LNCAP (cell line): ENCODE measurements at regions not wholly inside any gene's neighbourhood (a gene's known extent, or its start where the extent isn't known, plus 50 kb on each side); places are given as distances from the start of the nearest gene placed in this dataset.

Experiments
- TF ChIP-seq, protein P1 (sequence below): fragments of 450-650 bp; IDR thresholded peaks from 2 replicates; pipeline ENCODE4 v1.5.1; 2017; ENCODE audit warnings: mild to moderate bottlenecking

DNA sequence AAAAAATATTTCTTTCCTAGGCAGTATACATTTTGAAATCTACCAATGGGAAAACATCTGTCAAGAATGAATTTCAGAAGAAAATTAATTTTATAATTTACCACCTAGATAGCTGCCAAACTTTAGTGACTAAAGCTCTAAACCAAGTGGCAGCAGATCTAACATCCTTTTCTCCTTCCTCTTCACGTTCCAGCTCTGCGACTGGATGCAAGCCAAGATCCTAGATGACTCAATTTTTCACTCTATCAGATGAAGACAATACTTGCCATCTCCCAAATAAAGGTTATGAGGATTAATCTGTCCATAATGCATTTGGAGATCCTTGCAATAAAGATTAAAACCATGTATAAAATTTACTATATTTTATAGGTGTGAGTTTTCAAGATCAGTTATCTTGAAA is 66.7 kb upstream of the MIR17HG start:
- TF ChIP-seq, protein P1, sequence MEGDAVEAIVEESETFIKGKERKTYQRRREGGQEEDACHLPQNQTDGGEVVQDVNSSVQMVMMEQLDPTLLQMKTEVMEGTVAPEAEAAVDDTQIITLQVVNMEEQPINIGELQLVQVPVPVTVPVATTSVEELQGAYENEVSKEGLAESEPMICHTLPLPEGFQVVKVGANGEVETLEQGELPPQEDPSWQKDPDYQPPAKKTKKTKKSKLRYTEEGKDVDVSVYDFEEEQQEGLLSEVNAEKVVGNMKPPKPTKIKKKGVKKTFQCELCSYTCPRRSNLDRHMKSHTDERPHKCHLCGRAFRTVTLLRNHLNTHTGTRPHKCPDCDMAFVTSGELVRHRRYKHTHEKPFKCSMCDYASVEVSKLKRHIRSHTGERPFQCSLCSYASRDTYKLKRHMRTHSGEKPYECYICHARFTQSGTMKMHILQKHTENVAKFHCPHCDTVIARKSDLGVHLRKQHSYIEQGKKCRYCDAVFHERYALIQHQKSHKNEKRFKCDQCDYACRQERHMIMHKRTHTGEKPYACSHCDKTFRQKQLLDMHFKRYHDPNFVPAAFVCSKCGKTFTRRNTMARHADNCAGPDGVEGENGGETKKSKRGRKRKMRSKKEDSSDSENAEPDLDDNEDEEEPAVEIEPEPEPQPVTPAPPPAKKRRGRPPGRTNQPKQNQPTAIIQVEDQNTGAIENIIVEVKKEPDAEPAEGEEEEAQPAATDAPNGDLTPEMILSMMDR: no peak

DNA sequence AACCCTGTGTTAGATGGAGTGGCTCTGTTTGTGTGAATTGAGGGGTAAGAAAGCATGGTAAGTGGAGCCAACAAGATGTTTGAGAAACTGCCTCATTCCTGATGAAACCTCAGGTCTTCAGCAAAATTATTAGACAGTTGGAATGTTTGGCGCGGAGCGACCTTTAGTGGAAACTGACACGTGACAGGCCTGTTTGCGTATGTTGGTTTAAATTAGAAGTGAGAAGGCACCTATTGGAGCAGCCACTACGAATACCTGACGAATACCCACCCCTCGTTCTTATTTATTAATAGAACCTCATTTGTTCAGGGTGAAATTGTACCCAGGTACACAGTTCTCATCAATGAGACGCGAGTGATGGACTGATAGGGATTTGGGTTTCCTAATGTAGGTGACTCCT is 63.2 kb upstream of the MIR17HG start:
- TF ChIP-seq, protein P1: no peak

DNA sequence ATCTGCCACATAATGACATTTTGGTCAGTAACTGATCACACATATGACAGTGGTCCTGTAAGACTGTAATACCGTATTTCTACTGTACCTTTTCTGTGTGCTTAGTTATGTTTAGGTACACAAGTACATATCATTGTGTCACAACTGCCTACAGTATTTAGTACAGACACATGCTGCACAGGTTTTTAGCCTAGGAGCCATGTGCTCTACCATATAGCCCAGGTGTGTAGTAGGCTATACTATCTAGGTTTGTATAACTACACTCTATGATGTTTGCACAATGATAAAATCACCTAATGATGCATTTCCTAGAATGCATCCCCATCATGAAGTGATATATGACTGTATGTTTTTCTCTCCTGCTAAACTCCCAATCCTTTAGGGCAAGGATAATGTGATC is 61.2 kb upstream of the MIR17HG start:
- TF ChIP-seq, protein P1: no peak

DNA sequence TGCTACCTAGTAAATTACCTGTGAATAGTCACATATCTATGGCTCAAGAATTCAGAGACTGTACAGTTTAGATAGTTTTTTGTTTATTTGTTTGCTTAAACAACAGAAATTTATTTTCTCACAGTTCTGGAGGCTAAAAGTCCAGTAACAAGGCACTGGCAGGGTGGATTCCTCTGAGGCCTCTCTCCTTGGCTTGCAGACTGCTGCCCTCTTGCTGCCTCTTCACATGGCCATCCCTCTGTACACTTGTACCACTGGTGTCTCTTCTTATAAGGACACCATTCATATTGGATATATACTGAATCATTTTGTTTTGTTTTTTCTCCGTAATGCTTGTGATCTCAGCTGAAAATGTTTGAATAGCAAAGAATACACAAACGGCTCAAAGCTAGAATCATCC is 56.4 kb upstream of the MIR17HG start:
- TF ChIP-seq, protein P1: no peak

DNA sequence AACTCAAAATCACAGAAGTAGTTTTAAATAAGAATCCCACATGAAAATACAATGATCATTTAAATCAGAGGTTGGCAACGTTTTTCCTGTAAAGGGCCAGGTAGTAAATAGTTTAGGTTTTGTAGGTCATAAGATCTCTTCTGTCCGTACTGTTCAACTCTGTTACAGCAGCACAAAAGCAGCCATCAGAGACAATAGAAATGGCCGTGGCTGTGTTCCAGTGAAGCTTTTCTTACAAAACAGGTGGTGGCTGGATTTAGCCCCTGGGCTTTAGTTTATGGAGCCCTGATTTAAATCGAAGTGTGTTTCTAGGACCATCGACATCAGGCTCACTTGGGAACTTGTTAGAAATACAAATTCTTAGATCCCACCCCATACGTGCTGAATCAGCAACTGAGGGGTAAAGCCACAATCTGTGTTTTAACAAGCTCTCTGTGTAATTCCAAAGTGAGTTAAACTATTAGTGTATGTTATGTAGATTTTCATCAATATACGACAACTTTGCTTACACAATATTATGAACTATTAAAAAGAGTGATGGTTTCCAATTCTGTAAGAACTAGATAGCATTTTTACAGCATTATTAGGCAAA is 54.8 kb upstream of the MIR17HG start:
- TF ChIP-seq, protein P1: no peak

DNA sequence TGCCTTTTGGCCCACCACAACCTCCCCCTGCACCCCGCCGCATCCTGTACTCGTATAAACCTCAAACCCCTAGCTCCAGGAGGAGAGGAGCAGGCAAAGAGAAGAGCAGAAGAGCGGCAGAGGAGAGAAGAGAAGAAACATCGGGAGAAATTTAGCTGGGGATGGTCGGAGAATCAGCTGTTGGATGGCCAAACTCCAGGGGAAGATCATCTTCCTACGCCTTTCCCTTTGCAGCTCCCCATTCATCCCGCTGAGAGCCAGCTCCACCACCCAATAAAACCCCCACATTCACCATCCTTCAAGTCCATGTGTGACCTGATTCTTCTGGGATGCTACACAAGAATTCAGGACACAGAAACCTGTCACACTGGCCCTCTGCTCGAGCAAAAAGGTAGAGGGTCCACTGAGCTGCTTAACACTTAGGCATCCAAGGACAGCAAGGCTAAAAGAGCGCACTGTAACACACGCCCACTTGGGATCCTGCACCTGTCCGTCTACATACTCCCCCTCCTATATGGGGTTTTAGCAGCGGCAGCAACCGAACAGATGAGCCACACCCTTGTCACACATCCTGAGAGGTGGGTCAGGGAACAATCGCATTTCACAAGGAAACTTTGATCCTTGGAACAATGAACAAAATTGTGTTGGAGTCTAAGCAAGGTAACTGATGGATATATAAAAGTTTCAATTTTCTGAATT is 51.6 kb upstream of the MIR17HG start:
- TF ChIP-seq, protein P1: no peak

DNA sequence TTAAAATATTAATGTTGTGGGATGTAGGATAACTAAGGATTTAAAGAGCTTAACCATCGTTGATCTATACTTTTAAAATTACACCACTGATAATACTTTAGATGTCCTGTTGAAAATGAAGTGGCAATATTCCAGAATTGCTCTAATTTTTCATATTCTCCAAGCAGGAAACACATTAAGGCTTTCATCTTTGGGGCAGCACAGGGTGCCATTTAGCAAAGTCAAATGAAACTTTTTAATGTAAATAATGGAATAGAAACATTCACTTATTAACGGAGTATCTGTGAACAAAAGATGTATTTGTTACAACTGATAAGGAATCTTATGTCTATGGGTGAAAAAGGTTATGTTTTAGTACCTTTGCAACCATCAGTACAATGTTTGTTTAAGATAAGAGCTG is 50.0 kb upstream of the MIR17HG start:
- TF ChIP-seq, protein P1: no peak
